Endothelial cell (in vitro differentiated cells): ENCODE measurements at regions not wholly inside any gene's neighbourhood (a gene's known extent, or its start where the extent isn't known, plus 50 kb on each side); places are given as distances from the start of the nearest gene placed in this dataset.
"Not testable (repeated sequence)": the region's sequence is repeated elsewhere in the genome, so short reads cannot be mapped to it uniquely, and the experiment has no call there.

Experiments
- DNase-seq: peaks from one replicate; pipeline ENCODE4 v3.0.0; 2021; ENCODE audit warnings: low spot score
- H3K27ac Mint-ChIP-seq: one replicate; pipeline ENCODE4 v1.8.0; 2021; ENCODE audit warnings: mixed read lengths, inconsistent platforms; ENCODE audit not compliant: unreplicated experiment
- H3K27me3 Mint-ChIP-seq: one replicate; pipeline ENCODE4 v1.8.0; 2021; ENCODE audit warnings: mild to moderate bottlenecking, moderate library complexity, mixed read lengths, inconsistent platforms; ENCODE audit not compliant: unreplicated experiment
- H3K36me3 Mint-ChIP-seq: one replicate; pipeline ENCODE4 v1.8.0; 2021; ENCODE audit warnings: mild to moderate bottlenecking, low read depth, mixed read lengths, inconsistent platforms; ENCODE audit not compliant: unreplicated experiment
- H3K4me1 Mint-ChIP-seq: one replicate; pipeline ENCODE4 v1.8.0; 2021; ENCODE audit warnings: mild to moderate bottlenecking, mixed read lengths, inconsistent platforms; ENCODE audit not compliant: unreplicated experiment
- H3K4me3 Mint-ChIP-seq: one replicate; pipeline ENCODE4 v1.8.0; 2021; ENCODE audit warnings: mild to moderate bottlenecking, mixed read lengths, inconsistent platforms; ENCODE audit not compliant: unreplicated experiment
- H3K9me3 Mint-ChIP-seq: one replicate; pipeline ENCODE4 v1.8.0; 2021; ENCODE audit warnings: mixed read lengths, inconsistent platforms; ENCODE audit not compliant: unreplicated experiment
- CTCF ChIP-seq: fragments of 200-600 bp; sonication (generic); IDR thresholded peaks from one replicate; pipeline ENCODE4 v1.5.0; 2021; ENCODE audit warnings: antibody characterized with exemption; ENCODE audit not compliant: unreplicated experiment

DNA sequence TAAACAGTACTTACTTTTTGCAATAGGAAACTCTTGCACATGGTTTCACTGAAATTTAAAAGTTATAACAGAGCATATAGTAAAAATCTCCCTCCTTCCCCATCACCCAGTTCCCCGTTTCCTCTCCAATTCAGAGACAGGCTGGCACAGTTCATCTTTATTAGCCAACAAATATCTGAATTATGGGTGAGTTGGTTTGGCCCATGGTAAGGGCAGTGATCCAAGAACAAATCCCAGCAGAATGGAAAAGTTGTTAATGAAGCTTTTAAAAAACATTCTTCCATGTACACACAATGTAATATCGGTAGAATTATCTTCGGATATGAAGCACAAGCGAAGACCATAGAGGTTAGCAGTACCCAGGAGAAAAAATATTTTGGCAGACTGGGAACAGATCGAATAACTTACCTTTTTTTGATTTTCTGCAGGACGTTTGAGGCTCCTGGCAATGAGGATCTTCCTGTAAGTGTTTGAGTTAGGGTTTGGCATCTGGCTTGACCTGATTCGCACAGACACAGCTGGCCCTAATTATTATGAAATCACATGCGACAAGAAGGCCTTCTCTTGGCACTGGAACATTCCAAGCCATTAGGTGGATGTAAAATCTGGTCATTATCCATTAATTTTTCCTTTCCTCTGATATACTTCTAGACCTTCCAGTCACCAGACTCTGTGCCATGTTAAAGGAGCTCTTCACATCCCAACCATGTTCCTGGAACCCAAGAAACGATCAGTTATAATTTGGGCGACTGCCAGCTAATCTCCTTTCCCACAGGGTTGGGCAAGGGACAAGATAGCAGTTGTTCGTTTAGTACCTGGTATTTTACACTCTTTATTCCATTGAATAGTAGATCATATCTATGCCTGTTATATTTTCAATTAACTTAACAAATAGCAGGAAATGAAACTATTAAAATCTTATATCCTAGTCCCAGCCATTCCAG, 139.4 kb upstream of the TSC22D1 start:
- Mint-ChIP-seq H3K27me3 (no peaks in the 10 kb centered on the region), H3K36me3 (no peaks in the 10 kb centered on the region), H3K9me3 (no peaks in the 10 kb centered on the region), H3K4me3 (no peak overlapping the region), H3K27ac (no peak overlapping the region), H3K4me1 (no peaks in the 10 kb centered on the region)
- no peak for TF ChIP-seq CTCF
- DNase-seq, result no peak

DNA sequence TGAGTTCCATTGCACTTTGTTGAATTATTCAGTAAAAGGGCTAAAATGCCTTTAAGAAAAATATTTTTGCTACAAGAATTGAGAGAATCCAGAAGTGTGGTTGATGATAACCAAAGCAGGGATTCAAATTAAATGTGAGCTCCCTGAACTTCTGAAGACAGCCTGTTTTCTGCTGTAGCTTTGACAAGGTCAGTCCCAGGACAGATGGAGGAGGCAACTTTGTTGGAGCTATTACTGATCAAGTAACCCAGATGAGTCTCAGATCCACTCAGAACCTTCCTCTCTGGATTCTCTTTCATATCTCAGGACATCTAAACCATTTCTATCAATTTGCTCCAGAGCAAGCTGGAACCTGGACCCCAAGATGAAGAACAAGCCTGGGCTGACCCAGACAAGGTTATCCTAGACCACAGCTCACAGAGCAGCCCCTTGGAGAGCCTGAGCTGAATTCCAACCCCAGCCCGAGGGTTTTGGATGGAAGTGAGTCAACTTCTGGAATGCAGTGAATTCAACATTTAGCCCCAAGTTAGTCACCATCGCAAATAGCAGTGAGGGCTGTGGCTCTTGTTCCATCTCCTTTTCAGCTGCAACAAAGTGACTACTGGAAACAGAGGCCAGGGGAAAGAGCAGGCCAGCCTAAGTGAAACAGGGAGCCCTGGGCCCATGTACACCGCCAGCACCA, 137.8 kb upstream of the TSC22D1 start:
- Mint-ChIP-seq H3K4me1 (no peaks in the 10 kb centered on the region), H3K27ac (no peak overlapping the region), H3K4me3 (no peak overlapping the region), H3K36me3 (no peaks in the 10 kb centered on the region), H3K27me3 (no peaks in the 10 kb centered on the region), H3K9me3 (no peaks in the 10 kb centered on the region)
- no peak for DNase-seq
- no peak for TF ChIP-seq CTCF

DNA sequence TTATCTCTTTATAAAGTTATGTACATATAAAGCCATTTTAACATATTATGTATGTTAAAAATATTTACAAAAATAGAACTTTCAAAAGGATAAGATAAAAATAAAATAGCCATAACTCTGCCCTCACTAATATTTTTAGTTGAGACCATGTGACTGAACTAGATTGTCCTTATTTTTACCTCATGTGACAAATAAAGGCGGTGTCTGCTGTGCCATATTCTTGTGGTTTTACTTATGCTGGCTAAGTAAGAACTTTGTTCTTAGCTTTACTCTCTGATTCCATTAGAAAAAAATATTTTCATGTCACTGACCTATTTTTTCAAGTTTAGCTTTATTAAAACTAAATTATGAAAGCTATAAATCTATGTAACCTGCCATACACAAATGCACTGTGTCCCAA, 135.6 kb upstream of the TSC22D1 start:
- Mint-ChIP-seq H3K9me3 (no peaks in the 10 kb centered on the region), H3K36me3 (no peaks in the 10 kb centered on the region), H3K27ac (no peak overlapping the region), H3K27me3 (no peaks in the 10 kb centered on the region), H3K4me3 (no peak overlapping the region), H3K4me1 (no peaks in the 10 kb centered on the region)
- no peak for TF ChIP-seq CTCF
- no peak for DNase-seq

DNA sequence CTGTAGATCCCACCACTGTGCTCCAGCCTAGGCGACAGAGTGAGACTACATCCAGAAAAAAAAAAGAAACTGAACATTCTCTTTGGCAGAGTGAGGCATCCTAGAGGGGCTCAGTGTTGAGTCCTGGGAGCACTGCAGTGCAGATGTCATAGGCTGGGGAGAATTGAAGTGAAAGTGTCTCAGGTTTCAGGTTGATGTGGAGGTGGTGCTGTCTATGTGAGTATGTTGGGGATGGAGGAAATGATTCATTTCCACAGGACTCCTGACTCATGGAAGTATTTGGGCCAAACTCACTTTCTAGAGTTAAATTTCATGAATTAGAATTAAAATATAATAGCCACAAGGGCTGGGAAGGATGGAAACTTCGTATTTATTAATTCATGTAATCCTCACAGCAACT, 134.4 kb upstream of the TSC22D1 start:
- H3K27me3 Mint-ChIP-seq, result no peaks in the 10 kb centered on the region
- no peaks in the 10 kb centered on the region for H3K4me1 Mint-ChIP-seq
- no peaks in the 10 kb centered on the region for H3K9me3 Mint-ChIP-seq
- no peak overlapping the region for H3K4me3 Mint-ChIP-seq
- TF ChIP-seq CTCF, result no peak
- no peak for DNase-seq
- no peak overlapping the region for H3K27ac Mint-ChIP-seq
- H3K36me3 Mint-ChIP-seq, result no peaks in the 10 kb centered on the region

GRCh38 chr13:44704811-44705210, 128.7 kb upstream of the TSC22D1 start:
- not testable (repeated sequence) for H3K4me1 Mint-ChIP-seq, H3K27me3 Mint-ChIP-seq, H3K4me3 Mint-ChIP-seq, H3K36me3 Mint-ChIP-seq, DNase-seq, H3K9me3 Mint-ChIP-seq, H3K27ac Mint-ChIP-seq
